IPS-15b (cell line): ENCODE measurements at regions not wholly inside any gene's neighbourhood (a gene's known extent, or its start where the extent isn't known, plus 50 kb on each side); places are given as distances from the start of the nearest gene placed in this dataset.

Source experiments
- H3K27me3 ChIP-seq: one replicate; pipeline ENCODE4 v1.6.1; 2013; ENCODE audit warnings: low read length; ENCODE audit not compliant: control insufficient read depth, insufficient read depth
- H3K36me3 ChIP-seq: one replicate; pipeline ENCODE4 v1.6.1; 2013; ENCODE audit warnings: low read length; ENCODE audit not compliant: control insufficient read depth, insufficient read depth
- H3K4me1 ChIP-seq: one replicate; pipeline ENCODE4 v1.6.1; 2013; ENCODE audit warnings: mild to moderate bottlenecking, low read length; ENCODE audit not compliant: control insufficient read depth, insufficient read depth
- H3K4me3 ChIP-seq: one replicate; pipeline ENCODE4 v1.5.1; 2013; ENCODE audit warnings: low read depth, low read length
- H3K9ac ChIP-seq: one replicate; pipeline ENCODE4 v1.6.1; 2013; ENCODE audit warnings: low read depth, mild to moderate bottlenecking, low read length
- H3K9me3 ChIP-seq: one replicate; pipeline ENCODE4 v1.6.1; 2013; ENCODE audit warnings: mild to moderate bottlenecking, low read length; ENCODE audit not compliant: control insufficient read depth, insufficient read depth

DNA sequence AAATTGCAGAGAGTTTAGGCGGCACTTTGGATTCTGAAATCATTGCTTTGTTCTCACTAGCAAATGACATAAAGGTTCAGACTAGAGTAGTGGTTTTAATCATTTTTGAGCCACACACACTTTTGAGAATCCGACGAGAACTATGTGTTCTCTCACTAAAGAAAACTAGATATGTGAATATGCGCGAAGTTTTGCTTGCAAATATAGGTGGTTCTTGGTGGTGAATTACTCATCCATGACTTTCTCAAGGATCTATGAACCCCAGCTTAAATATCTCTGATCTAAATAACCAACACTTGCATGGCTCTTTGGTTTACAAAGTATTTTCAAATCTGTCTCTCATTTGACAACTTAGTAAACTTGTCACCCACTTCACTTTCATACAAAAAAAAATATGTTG lies 54.8 kb downstream of the NOG start:
- no peaks in the 10 kb centered on the region for H3K4me1 ChIP-seq
- no peaks in the 10 kb centered on the region for H3K36me3 ChIP-seq
- H3K4me3 ChIP-seq: no peak overlapping the region
- H3K9me3 ChIP-seq: no peaks in the 10 kb centered on the region
- H3K9ac ChIP-seq: no peak overlapping the region
- H3K27me3 ChIP-seq: no peaks in the 10 kb centered on the region

- no peaks in the 10 kb centered on the region for H3K4me1 ChIP-seq
- H3K9me3 ChIP-seq: no peaks in the 10 kb centered on the region
- H3K36me3 ChIP-seq: no peaks in the 10 kb centered on the region
- H3K9ac ChIP-seq: no peak overlapping the region
- no peaks in the 10 kb centered on the region for H3K27me3 ChIP-seq
- no peak overlapping the region for H3K4me3 ChIP-seq
Observed at GRCh38 chr17:56648806-56649205, 55.3 kb downstream of the NOG start.

GRCh38 chr17:56652628-56653027 lies 59.1 kb downstream of the NOG start:
- Histone ChIP-seq H3K4me3 (no peak overlapping the region), H3K9me3 (no peaks in the 10 kb centered on the region), H3K9ac (no peak overlapping the region), H3K36me3 (no peaks in the 10 kb centered on the region), H3K4me1 (peaks cover 3% of the 10 kb centered on the region), H3K27me3 (no peaks in the 10 kb centered on the region)

GRCh38 chr17:56653877-56654276 lies 60.4 kb downstream of the NOG start:
- no peak overlapping the region for H3K4me3 ChIP-seq
- no peaks in the 10 kb centered on the region for H3K36me3 ChIP-seq
- H3K9me3 ChIP-seq: no peaks in the 10 kb centered on the region
- peaks cover 3% of the 10 kb centered on the region for H3K4me1 ChIP-seq
- H3K27me3 ChIP-seq: no peaks in the 10 kb centered on the region
- H3K9ac ChIP-seq: no peak overlapping the region

DNA sequence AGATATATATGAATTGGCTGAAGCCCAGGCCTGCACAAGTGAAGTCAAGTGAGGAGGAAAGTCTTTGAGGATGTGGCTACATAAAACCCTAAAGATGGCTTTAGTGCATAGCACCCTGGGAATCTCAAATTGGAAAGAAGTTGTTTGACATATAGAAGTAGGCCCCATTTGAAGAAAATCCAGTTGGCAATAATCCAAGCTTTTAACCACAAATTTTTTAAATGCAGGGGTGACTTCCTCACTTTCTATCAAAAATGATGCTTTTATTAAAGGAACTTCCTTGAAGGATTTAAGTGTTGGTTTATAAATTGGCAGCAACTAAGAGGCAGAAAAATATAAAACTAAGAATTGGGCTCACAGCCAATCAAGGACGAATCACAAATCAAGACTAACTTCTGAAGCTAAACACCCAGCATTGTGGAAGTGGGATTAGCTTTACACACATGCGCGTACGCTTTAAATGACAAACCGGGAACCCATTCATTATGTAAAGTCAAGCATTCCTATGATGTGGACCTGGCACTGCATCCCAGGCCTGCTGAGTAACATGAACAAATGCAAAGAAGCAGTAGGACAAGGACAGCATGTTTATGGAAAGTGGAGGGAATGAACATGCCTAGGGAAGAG lies 63.3 kb downstream of the NOG start:
- H3K4me1 ChIP-seq: peaks cover 3% of the 10 kb centered on the region
- no peak overlapping the region for H3K9ac ChIP-seq
- no peaks in the 10 kb centered on the region for H3K36me3 ChIP-seq
- H3K9me3 ChIP-seq: no peaks in the 10 kb centered on the region
- H3K27me3 ChIP-seq: no peaks in the 10 kb centered on the region
- no peak overlapping the region for H3K4me3 ChIP-seq

- Histone ChIP-seq H3K4me1 (peaks cover 3% of the 10 kb centered on the region), H3K27me3 (no peaks in the 10 kb centered on the region), H3K36me3 (no peaks in the 10 kb centered on the region), H3K9me3 (no peaks in the 10 kb centered on the region), H3K4me3 (no peak overlapping the region), H3K9ac (no peak overlapping the region)
Observed at GRCh38 chr17:56658648-56659047, 65.1 kb downstream of the NOG start.

- Histone ChIP-seq H3K9ac (no peak overlapping the region), H3K4me3 (no peak overlapping the region), H3K4me1 (peaks cover 3% of the 10 kb centered on the region), H3K27me3 (no peaks in the 10 kb centered on the region), H3K36me3 (no peaks in the 10 kb centered on the region), H3K9me3 (no peaks in the 10 kb centered on the region)
Observed at GRCh38 chr17:56659622-56660021, 66.1 kb downstream of the NOG start.

- Histone ChIP-seq H3K4me1 (peaks cover 2% of the 10 kb centered on the region), H3K9ac (no peak overlapping the region), H3K9me3 (no peaks in the 10 kb centered on the region), H3K27me3 (no peaks in the 10 kb centered on the region), H3K4me3 (no peak overlapping the region), H3K36me3 (no peaks in the 10 kb centered on the region)
Observed at GRCh38 chr17:56661906-56662305, 68.4 kb downstream of the NOG start.

GRCh38 chr17:56665864-56666263 lies 72.4 kb downstream of the NOG start:
- Histone ChIP-seq H3K4me1 (no peaks in the 10 kb centered on the region), H3K36me3 (no peaks in the 10 kb centered on the region), H3K4me3 (no peak overlapping the region), H3K27me3 (no peaks in the 10 kb centered on the region), H3K9me3 (no peaks in the 10 kb centered on the region), H3K9ac (no peak overlapping the region)

DNA sequence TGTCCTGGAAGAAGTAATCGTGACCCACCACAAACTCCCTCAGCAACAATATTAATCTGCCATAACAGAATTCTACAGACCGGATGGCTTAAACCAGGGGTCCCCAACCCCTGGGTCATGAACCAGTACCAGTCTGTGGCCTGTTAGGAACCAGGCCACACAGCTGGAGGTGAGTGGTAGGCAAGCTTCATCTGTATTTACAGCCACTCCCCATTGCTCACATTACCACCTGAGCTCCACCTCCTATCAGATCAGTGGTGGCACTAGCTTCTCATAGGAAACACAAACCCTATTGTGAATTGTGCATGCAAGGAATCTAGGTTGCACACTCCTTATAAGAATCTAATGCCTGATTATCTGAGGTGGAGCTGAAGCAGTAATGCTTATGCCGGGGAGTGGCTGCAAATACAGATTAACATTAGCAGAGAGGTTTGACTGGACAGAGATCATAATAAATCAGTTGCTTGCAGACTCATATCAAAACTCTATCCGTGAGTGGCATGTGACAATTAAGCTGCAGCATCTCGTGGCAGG lies 74.5 kb downstream of the NOG start:
- H3K36me3 ChIP-seq: no peaks in the 10 kb centered on the region
- no peaks in the 10 kb centered on the region for H3K4me1 ChIP-seq
- H3K4me3 ChIP-seq: no peak overlapping the region

DNA sequence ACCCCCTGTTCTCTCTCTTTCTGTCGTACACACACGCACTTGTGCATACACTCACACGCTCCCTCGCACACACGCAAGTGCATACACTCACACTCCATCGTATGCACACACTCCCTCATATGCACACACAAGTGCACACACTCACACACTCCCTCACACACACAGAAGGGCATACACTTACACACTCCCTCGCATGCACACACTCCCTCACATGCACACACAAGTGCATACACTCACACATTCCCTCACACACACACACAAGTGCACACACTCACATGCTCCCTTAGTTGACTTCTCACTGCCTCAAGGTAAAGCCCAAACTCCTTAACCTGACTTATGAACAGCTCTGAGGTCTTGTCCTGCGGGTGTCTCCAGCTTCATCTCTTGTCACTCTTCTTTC lies 78.7 kb downstream of the NOG start:
- Histone ChIP-seq H3K4me1 (no peaks in the 10 kb centered on the region), H3K9ac (no peak overlapping the region), H3K27me3 (peaks cover 31% of the 10 kb centered on the region), H3K4me3 (no peak overlapping the region), H3K36me3 (no peaks in the 10 kb centered on the region), H3K9me3 (no peaks in the 10 kb centered on the region)

More for the DNA sequence above, 74.5 kb downstream of the NOG start:
- Histone ChIP-seq H3K9ac (no peak overlapping the region), H3K9me3 (no peaks in the 10 kb centered on the region), H3K27me3 (peaks cover 2% of the 10 kb centered on the region)

- no peak overlapping the region for H3K9ac ChIP-seq
- peaks cover 53% of the 10 kb centered on the region for H3K27me3 ChIP-seq
- H3K9me3 ChIP-seq: no peaks in the 10 kb centered on the region
- H3K36me3 ChIP-seq: no peaks in the 10 kb centered on the region
- H3K4me3 ChIP-seq: no peak overlapping the region
- peaks cover 3% of the 10 kb centered on the region for H3K4me1 ChIP-seq
Observed at GRCh38 chr17:56674401-56674925, 81.0 kb downstream of the NOG start.
